Chondrocyte (in vitro differentiated cells): ENCODE measurements at regions not wholly inside any gene's neighbourhood (a gene's known extent, or its start where the extent isn't known, plus 50 kb on each side); places are given as distances from the start of the nearest gene placed in this dataset.
A peak's percentile ranks its signal among the peaks of the same experiment; 100 is the strongest.

Source experiments
- DNase-seq: peaks from one replicate; pipeline ENCODE4 v3.0.0; 2021; ENCODE audit warnings: mixed read lengths, low spot score
- H3K27ac Mint-ChIP-seq: one replicate; pipeline ENCODE4 v1.8.0; 2021; ENCODE audit warnings: mild to moderate bottlenecking, moderate library complexity, mixed read lengths; ENCODE audit not compliant: unreplicated experiment
- H3K27me3 Mint-ChIP-seq: 2 replicates; pipeline ENCODE4 v1.8.0; 2021; ENCODE audit warnings: low read depth, mixed read lengths
- H3K36me3 Mint-ChIP-seq: 2 replicates; pipeline ENCODE4 v1.8.0; 2021; ENCODE audit warnings: low read depth, mixed read lengths
- H3K4me1 Mint-ChIP-seq: 2 replicates; pipeline ENCODE4 v1.8.0; 2021; ENCODE audit warnings: low read depth, mild to moderate bottlenecking, mixed read lengths
- H3K4me3 Mint-ChIP-seq: one replicate; pipeline ENCODE4 v1.8.0; 2021; ENCODE audit warnings: mild to moderate bottlenecking, moderate library complexity, mixed read lengths; ENCODE audit not compliant: unreplicated experiment
- H3K9me3 Mint-ChIP-seq: 2 replicates; pipeline ENCODE4 v1.8.0; 2021; ENCODE audit warnings: low read depth, mixed read lengths
- CTCF ChIP-seq: fragments of 200-600 bp; sonication (generic); IDR thresholded peaks from 2 replicates; pipeline ENCODE4 v1.5.0; 2021; ENCODE audit warnings: antibody characterized with exemption, mild to moderate bottlenecking, moderate library complexity

DNA sequence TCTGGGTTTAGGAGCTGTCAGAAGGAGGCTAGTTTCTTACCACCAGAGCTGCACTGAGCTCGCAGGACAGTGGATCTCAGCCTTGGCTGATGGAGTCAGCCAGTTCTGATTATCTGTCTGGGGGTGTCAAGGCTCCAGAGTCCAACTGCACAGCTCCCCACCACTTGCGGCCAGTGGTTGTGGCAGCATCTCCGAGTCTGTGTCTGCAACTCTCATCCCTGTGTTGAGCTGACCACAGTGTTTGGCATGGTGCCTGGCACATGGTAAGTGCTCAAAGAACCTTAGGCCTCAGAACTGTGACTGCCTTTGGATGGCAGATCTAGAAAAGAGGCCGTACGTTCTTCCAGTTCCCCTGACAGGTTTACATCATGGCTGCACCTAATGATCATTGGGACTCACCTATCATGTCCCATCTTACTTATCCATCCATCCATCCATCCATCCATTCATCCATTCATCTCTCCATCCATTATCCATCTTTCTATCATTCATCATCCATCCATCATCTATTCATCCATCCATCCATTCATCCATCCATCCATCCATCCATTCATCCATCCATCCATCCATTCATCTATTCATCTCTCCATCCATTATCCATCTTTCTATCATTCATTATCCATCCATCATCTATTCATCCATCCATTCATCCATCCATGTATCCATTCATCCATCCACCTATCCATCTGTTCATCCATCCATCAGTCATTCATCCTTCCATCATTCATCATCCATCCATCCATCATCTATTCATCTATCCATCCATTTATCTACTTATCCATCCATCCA is 114.5 kb downstream of the CRYAA start:
- no peak overlapping the region for H3K27ac Mint-ChIP-seq
- peaks cover 7% of the 10 kb centered on the region for H3K27me3 Mint-ChIP-seq

GRCh38 chr21:43282358-43283120 is 113.7 kb downstream of the CRYAA start:
- H3K27ac Mint-ChIP-seq: no peak overlapping the region
- peak; percentile 79 for DNase-seq
- peaks cover 13% of the 10 kb centered on the region for H3K27me3 Mint-ChIP-seq
- TF ChIP-seq CTCF: no peak
- H3K4me1 Mint-ChIP-seq: peaks cover 6% of the 10 kb centered on the region
- no peaks in the 10 kb centered on the region for H3K9me3 Mint-ChIP-seq
- no peaks in the 10 kb centered on the region for H3K36me3 Mint-ChIP-seq
- H3K4me3 Mint-ChIP-seq: no peak overlapping the region

More for the DNA sequence above, 114.5 kb downstream of the CRYAA start:
- Mint-ChIP-seq H3K9me3 (no peaks in the 10 kb centered on the region), H3K4me1 (peaks cover 12% of the 10 kb centered on the region), H3K36me3 (no peaks in the 10 kb centered on the region), H3K4me3 (no peak overlapping the region)
- DNase-seq: peak; percentile 25
- TF ChIP-seq CTCF: no peak

- TF ChIP-seq CTCF: no peak
- no peak overlapping the region for H3K27ac Mint-ChIP-seq
- peaks cover 13% of the 10 kb centered on the region for H3K27me3 Mint-ChIP-seq
- H3K4me3 Mint-ChIP-seq: no peak overlapping the region
- H3K4me1 Mint-ChIP-seq: no peaks in the 10 kb centered on the region
- H3K9me3 Mint-ChIP-seq: no peaks in the 10 kb centered on the region
- DNase-seq: peak; percentile 86
- no peaks in the 10 kb centered on the region for H3K36me3 Mint-ChIP-seq
These were observed 113.0 kb downstream of the CRYAA start for GRCh38 chr21:43281661-43282357.

DNA sequence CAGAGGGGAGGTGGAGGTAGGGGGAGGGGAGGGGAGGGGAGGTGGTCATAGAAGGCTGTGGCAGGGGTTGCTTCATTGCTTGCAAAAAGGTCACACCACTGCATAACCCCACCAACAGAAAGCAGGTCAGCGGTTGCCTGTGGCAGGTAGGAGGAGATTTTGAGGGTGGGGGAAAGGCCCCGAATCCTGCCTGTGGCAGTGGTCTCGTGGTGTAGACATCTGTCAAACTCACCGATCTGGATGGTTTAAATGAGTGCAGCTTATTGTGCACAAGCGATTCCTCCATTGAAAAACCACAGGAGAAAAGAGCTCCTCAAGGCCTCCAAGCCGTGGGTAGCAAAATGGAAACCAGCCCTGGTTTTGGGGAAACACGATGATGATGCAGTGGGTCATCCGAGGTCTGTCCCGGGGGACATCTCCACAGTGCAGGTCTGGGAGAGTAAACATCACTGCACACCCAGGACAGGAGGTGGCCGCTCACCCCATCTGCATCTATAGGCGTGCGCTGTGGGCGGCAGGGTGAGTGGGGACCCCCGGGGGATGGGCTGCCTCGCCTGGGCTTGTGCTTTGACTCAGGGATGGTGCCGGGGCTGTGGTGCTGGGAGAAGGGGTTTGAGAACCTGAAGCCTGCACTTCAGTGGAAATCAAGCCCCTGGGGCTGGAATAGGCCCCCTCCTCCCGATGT is 112.3 kb downstream of the CRYAA start:
- Mint-ChIP-seq H3K9me3 (no peaks in the 10 kb centered on the region), H3K27me3 (peaks cover 17% of the 10 kb centered on the region), H3K27ac (no peak overlapping the region), H3K36me3 (no peaks in the 10 kb centered on the region), H3K4me1 (no peaks in the 10 kb centered on the region), H3K4me3 (no peak overlapping the region)
- no peak for TF ChIP-seq CTCF
- DNase-seq: peak; percentile 65

GRCh38 chr21:43279578-43279894 is 110.7 kb downstream of the CRYAA start:
- peak; percentile 59 for DNase-seq
- Mint-ChIP-seq H3K4me1 (peaks cover 5% of the 10 kb centered on the region), H3K36me3 (no peaks in the 10 kb centered on the region), H3K4me3 (no peak overlapping the region), H3K27ac (no peak overlapping the region), H3K27me3 (peaks cover 19% of the 10 kb centered on the region), H3K9me3 (no peaks in the 10 kb centered on the region)
- no peak for TF ChIP-seq CTCF
